ENCODE measurements at regions not wholly inside any gene's neighbourhood (a gene's known extent, or its start where the extent isn't known, plus 50 kb on each side); places are given as distances from the start of the nearest gene placed in this dataset.

DNA sequence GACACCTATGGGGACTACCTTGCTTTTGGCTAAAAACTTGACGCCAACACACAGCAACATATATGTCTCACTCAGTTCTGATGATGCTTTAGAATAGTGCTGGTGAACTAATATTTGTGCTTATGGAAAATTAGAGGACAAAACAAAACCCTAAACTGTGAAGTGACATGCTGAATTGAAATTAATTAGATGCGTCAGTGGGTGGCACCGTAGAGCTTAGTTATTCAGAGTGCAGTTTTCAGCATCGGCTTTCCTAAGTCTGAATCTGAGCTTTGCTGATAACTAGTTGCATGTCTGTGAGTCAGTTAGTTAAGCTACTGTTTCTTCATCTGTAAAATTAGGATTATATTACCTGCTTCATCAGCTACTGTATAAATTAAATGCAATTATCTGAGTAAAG is 245.0 kb upstream of the SORCS1 start:
- no peak for DNase-seq

DNA sequence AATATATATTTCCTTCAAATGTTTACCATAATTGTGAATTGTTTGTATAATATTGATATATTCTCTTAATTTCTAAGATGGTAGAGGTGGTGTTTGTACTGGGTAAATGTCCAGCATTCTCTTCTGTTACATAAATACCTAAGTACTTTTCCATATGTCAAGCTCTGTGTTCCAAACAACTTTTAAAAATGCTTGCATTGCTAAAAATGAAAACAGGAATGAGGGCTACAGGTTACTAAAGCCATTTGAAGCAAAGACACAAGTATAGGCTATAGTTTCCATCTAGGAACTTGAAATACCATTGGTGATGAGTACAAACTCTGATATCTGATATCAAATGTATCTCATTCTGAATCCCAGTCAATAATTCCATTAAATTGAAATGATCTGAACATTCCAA is 233.6 kb upstream of the SORCS1 start:
- DNase-seq: no peak

DNA sequence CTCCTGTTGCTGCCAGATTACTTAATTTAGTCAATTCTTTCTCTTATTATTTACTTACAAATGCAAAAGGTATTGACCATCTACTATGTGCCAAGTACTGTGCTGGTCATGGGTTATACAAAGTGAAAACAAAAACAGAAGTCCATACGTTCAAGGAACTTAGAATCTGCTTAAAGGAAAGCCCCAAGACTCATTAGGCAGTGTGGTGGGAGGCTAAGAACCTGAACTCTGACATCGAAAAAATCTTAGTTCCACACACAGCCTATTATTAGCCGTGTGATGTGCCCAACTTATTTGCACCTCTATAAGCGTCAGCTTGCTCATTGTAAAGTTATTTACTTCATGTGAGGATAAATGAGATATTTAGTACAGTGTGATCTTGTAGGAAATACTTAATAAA is 227.4 kb upstream of the SORCS1 start:
- DNase-seq: no peak

DNA sequence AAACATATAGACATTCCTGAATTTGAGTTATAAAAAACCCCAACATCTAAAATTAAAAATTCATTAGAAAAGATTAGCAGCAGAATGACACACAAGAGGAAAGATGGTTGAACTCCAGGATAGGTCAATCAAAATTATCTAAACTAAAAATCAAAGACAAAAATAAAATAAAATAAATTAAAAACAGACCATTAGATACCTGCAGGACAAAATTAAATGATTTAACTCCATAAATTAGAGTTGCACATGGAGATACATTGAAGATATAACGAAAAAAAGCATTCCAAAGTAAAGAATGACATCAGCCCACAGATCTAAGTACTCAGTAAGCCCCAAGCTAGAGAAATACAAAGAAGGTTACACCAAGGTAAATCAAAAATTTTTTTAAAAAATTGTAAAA is 226.1 kb upstream of the SORCS1 start:
- DNase-seq: no peak

DNA sequence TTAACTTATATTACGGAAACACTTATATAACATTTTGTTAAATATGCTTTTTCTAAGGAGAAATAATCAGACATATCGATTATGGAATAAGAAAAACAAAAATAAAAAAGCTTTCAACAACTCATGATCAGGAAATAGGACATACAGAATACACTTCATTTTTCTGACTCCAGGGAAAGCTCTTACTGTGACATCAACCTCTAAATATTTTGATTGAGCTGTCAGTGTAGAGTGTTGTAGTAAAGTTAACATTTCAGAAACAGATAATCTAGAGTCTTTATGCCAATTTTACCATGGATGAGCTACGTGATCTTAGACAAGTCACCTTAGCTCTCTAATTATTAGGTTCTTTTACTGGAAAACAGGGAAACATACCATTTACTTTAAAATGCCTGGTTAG is 218.9 kb upstream of the SORCS1 start:
- DNase-seq: no peak

DNA sequence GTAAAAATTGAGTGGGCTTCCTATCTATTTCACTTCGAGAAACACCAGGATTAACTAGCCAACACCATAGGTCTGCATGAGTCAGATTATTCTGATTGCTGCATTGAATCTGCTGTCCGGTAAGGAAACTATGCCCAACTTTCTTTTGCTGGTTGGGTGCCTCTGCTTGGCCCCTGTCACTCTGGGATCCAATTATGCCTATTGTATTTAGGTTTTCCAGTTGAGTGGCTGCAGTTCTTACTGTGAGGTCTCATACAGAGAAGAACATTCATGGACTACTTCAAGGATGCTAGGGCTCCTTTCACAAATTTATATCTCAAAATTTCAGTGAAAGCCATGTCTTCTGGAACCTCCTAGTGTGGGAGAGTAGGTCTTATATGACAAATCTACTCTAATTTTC is 215.1 kb upstream of the SORCS1 start:
- DNase-seq: no peak

DNA sequence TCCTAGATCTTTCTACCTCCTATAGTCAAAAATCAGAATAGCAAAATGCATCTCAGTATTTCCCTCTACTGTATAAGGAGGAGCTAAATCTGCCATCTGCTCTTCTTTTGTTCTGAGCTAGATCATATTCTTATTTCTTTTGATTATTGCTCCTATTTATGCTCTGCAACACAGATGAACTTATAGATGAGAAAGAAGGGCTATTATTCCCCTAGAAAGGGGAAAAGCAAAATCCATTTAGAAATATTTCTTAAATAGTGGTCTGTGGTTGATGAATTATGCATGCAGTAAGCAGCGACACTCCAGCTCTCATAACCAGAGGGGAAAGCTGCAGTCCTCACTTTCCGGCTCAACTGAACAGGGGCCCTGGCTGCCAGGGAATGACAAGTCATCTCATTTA is 207.3 kb upstream of the SORCS1 start:
- no peak for DNase-seq

DNA sequence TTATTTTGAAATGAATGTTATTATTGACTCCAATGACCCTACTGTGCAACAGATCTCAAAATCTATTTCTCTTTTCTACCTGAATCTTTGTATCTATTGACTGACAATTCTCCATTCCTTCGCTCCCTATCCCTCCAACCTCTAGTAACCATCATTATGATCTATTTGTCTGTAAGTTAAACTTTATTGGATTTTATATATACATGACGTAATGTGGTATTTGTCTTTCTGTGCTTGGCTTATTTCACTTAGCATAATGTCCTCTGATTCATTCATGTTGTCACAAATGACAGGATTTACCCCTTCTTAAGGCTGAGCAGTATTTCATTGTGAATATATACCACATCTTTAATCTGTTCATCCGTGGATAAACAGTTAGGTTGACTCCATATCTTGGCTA is 200.4 kb upstream of the SORCS1 start:
- DNase-seq: no peak

DNA sequence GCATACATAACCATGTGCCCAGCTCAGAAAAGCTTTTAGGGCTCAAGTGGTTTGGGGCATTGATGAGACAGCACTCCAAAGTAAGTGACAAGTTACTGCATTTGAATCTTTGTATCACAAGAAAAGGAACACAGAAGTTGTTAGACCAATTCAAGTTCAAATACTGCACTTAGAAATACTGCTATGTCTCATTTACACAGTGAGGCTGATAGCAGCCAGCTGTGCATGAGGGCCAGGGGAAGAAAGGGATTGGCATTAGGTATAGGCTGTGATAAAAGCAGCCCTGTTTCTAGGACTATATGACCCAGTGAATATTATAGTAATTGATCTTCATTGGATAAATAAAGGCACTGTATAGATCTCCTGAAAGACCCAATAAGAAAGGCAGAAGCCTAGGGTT is 197.8 kb upstream of the SORCS1 start:
- no peak for DNase-seq

DNA sequence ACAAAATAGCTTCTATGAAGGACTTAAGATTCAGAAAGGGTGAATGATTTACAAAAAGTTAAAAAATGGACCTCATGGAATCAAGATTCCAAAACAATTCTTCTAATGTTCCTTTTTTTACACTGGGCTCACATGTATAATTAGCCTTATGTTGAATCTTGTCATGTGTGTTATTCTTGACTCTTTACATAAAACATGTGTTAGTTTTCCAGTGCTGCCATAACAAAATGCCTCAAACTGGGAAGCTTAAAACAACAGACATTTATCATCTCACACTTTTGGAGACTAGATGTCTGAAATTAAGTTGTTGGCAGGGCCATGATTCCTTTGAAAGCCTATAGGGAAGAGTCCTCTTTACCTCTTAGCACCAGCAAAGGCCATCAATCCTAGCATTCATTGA is 192.5 kb upstream of the SORCS1 start:
- DNase-seq: no peak

DNA sequence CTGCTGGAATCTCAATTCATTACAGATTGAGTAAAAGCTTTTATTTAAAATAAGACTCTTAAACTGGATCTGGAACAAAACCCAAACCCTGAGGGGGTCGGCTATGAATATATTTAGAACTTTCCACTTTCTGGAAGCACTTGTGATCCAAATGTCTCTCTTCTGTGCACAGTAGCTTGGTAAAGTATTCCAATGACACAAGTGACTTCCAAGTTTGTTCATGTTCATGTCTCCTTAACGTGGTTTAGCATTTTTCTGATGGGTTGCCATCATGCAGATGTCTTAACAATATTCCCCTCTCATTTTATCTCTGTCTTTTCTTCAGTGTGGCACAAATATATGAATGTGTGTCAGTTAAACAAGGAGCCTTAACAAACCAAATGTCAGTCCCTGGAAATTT is 191.9 kb upstream of the SORCS1 start:
- DNase-seq: no peak

DNA sequence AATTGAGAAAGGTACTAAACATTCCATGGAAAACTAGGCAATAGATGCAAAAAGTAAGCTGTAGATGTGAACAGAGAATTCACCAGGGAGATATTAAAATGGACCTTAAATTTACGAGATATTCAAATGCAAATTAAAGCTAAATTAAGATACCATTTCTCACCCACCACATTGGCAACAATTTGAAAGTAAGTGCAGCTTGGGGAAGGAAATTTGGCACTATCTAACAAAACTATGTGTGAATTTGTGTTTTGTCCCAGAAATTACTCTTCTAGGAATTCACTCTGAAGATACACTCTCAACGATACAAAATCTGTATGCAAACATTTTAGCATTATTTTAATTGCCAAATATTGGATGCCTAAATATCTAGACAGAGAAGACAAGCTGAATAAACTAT is 178.2 kb upstream of the SORCS1 start:
- no peak for DNase-seq

DNA sequence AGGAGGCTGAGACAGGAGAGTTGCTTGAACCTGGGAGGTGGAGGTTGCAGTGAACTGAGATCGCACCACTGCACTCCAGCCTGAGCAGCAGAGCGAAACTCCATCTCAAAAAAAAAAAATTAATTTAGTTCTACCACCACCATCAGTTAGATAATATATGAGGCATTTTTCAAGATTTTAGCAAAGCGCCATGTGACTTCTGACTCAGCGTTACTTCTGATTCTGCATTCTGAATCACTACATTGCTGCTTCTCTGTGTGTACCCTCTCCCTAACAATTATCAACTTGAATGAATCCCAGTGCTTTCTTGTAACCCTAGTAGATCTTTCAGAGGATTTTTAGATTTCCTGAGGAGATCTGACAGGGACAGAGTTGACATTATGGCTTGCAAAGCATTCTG is 176.8 kb upstream of the SORCS1 start:
- no peak for DNase-seq

DNA sequence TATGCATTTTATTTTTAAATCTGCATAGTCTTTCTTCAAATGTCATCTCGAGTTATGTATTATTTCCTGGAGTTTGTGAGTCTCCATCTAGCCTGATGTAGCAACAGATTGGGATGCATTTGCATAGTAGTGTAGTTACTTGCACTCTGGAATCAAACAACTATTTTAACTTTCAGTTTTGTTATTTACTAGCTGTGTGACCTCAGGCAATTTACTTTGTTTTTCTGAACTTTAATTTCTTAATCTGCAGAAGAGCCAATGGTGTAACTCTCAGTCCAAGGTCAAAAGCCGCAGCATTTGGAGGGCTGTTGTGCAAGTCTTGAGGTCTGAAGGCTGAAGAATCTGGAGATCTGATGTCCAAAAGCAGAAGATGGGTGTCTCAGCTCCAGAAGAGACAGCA is 175.8 kb upstream of the SORCS1 start:
- no peak for DNase-seq

DNA sequence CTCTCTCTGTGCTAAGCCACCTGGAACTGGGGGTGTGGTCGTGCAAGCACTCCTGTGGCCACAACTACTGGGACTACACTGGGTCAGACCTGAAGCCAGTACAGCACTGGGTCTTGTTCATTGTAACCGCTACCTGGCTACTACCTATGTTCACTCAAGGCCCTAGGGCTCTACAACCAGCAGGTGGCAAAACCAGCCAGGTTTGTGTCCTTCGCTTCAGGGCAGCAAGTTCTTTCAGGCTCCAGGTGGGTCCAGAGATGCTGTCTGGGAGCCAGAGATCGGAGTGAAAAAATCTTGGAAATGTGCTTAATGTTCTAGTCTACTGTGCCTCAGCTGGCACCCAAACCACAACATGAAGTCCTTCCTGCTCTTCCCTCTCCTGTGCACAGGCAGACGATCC is 171.6 kb upstream of the SORCS1 start:
- no peak for DNase-seq

DNA sequence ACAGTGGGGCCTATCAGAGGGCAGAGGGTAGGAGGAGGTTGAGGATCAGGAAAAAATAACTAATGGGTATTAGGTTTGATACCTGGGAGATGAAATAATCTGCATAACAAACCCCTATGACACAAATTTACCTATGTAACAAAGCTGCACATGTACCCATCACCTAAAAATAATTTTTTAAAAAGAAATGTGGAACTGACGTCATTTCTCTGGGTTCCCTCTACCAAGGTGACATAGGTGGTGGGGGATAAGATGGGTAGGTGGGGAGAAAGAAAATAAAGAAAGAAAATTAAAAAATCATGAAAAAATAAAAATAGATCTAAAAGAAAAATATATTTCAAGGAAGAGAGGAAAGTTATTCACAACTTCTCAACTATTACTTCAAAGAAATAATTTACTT is 153.1 kb upstream of the SORCS1 start:
- no peak for DNase-seq

DNA sequence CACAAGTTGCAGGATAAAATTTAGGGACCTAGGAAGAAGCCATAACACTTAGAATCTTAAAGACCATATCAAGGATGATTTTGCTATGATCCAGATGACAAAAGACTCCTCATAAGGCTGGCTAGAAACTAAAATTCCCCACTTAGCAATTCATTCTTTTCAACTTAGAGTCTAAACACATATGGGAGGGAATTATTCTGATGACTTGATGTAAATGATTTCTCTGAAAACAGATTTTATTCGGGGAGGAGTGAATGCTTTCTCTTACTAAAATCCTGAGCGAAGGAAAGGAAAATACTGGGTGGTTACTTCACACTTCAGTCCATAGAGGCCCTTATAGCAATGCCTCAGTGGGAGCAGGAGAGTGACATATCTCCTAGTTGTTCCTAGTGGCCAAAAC is 138.7 kb upstream of the SORCS1 start:
- no peak for DNase-seq

DNA sequence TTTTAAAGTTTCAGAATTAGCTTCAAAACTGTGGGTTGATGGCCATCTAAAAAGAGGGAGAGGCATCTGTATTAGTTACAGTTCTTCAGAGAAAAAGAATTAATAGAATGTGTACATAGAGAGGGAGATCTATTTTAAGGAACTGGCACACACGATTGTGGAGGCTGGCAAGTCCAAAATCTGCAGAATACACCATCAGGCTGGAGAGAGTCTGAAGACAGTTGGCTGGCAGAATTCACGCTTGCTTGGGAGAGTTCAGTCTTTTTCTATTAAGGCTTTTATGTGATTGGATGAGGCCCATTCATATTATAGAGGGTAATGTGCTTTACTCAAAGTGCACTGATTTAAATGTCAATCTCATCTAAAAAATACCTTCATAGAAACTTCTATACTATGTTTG is 135.1 kb upstream of the SORCS1 start:
- DNase-seq: no peak

DNA sequence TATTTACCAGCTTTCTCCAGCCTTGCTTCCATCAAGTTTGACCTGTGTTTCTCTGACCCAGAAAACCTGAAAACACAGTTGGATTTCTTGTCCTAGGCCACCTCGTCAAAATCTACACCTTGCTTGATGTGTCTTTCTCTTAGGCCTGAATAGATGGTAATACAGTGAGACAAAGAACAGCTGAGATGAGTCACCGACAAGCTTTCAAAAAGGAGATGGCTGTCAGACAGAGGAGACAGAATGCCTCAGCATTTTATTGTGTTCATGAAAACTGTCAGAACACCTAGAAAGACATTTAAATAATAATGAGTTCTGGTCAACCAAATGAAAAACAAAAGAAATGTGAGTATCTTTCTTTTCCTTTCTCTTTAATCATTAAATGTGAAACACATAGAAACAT is 119.7 kb upstream of the SORCS1 start:
- DNase-seq: no peak

DNA sequence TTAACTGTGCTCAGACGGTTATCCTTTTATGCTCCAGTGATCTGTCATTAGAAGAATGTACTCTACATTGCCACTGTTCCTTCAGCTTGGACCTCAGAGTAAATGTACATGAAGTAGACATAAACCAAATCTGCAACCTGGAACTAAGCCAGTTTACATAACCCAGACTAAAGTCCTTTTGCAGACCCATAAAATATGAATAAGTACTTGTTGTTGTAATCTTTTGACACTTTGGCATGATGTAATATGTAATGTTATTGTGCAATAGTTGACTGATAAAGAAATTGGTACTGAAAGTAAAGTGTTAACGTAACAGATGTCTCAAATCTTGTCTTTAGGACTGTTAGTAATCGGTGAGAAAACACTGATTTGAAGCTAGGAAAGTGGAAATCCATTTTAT is 115.8 kb upstream of the SORCS1 start:
- DNase-seq: no peak

DNA sequence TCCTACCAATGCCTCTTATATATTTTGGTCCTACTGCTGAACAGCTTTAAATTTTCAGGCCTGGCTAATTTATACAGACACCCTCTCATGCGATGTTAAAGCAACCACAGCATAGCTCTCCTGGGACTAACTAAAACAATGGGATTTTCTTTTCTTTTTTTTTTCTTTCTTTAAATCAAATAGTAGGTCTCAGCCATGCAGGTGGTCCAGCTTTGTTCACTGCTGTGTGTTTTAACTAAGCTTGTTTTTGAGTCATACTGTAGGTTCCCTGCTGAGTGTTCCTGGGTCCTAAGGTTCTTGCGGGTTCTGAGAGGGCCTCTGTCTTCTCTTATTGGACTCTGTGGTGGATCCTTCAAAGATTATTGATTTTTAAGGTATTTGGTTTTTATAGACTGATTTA is 113.1 kb upstream of the SORCS1 start:
- no peak for DNase-seq

DNA sequence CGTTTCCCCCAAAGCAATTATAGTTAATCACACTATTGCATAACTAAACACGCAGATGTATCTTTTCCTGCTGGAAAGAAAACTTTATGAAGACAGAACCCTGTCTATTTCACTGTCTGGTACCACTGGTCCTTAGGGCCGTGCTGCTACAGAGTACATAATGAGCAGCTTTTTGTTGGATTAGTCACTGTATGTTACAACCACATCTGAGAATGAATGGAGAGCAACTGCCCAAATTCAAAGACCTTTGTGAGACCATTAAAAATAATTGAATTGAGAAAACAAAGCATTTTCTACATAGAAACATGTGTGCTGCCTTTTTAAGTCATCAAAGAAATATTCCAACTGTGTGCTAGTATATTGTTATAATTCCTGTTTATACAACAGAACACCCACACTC is 111.3 kb upstream of the SORCS1 start:
- no peak for DNase-seq

DNA sequence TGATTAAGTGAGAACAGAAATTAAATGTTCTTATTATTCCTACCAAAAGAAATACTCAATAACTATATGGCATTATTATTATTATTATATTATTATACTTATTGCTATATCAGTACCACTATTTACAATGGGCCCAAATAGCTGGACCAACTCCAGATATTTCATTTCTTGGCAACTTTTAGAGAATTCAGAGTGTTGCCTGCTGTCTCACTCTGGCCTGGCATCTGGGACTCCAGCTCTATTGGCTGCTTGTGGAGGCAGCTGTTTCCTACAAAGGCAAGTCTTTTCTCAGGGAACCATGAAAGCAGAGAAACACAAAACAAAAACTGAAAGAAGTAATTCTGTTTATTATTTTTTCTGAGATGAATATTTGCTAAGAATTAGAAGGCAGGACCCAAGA is 105.1 kb upstream of the SORCS1 start:
- DNase-seq: no peak

DNA sequence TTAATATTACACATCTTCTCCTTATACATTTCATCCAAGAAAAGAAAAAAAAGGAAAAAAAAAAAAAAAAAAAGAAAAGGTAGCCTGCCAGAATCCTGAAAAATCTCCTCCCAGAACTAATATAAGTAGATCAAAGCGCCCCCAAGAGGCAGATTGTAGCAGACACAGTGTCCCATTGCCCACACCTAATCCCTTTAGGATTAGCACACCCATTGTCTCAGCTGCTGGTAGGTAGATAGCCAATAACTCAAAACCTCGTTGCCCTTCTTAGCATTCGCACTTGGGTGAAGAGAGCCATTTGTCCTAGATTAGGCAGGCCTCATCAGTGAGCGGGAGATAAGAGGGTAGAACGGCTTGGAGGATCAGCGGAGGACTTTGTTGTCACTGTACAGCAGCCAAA is 100.2 kb upstream of the SORCS1 start:
- DNase-seq: no peak

DNA sequence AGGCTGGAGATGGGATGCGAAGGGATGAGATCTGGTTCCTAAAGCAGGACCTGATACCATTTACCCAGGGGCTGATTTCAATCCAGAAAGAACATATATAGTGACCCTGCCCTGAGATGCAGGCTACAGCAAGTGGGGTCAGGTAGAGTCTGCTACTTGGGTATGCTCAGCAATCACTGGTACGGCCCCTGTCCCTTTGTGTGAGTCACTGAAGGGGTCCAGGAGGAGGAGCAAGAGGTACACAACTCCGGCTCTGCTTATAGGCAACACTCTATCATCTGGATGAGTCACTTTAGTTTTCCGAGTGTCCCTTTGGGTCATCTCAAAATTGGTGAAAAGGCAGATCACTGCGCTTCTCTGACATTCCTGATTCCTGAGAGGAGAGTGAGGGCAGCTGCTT is 79.6 kb upstream of the SORCS1 start:
- no peak for DNase-seq

DNA sequence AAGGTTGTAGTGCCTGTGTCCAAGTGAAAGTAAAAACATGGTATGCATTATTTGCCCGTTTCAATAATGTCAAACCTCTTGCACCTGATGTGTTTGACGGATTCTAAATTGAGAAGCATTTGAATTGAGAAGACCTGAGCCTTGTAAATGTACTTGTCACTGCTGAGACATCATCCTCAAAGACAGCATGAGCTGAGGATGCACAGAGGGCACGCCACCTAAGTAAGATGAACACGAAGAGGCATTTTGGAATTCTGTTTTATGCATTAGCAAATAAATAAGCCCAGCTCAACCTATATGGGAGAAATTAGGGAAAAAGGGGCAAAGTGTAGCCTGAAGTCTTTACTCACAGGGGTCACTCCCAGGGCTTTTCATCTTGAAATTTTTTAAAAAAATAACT is 73.8 kb upstream of the SORCS1 start:
- no peak for DNase-seq

DNA sequence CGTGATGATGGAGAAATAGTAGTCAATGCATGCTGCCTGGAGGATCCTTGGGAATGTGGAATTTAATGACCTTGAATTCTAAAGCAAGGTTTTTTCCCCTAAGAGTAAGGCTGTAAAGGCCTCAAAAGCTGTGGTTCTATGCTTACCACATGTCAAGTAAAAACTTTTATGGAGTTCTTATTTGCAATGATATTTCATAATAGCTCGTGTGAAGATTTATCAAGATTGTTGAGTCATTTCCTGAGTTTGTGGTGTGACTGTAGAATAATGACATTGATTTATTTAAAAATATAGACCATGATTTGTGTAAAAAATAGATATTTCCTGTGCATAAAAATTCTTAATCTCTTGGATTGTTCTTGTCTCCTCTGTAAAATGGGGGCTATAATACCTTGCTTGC is 67.5 kb upstream of the SORCS1 start:
- no peak for DNase-seq
